GM18951 (cell line): ENCODE measurements at regions not wholly inside any gene's neighbourhood (a gene's known extent, or its start where the extent isn't known, plus 50 kb on each side); places are given as distances from the start of the nearest gene placed in this dataset.

Experiments
- POLR2A ChIP-seq: IDR thresholded peaks from 4 replicates; pipeline ENCODE4 v1.6.1; 2011; ENCODE audit warnings: mild to moderate bottlenecking; ENCODE audit not compliant: insufficient read length, insufficient read depth; ENCODE audit errors: extremely low read depth
- in situ Hi-C: fragments of 300-500 bp; cut with MboI; formaldehyde crosslinking; loops from one replicate; pipeline ENCODE4 v1.12.0; 2022; ENCODE audit warnings: low sequenced_read_pairs, mixed read lengths, inconsistent platforms; ENCODE audit not compliant: unreplicated experiment

GRCh38 chr6:139581485-139581865 is 207.0 kb upstream of the CITED2 start:
- in situ Hi-C loops: no loop called here
- TF ChIP-seq POLR2A: no peak

DNA sequence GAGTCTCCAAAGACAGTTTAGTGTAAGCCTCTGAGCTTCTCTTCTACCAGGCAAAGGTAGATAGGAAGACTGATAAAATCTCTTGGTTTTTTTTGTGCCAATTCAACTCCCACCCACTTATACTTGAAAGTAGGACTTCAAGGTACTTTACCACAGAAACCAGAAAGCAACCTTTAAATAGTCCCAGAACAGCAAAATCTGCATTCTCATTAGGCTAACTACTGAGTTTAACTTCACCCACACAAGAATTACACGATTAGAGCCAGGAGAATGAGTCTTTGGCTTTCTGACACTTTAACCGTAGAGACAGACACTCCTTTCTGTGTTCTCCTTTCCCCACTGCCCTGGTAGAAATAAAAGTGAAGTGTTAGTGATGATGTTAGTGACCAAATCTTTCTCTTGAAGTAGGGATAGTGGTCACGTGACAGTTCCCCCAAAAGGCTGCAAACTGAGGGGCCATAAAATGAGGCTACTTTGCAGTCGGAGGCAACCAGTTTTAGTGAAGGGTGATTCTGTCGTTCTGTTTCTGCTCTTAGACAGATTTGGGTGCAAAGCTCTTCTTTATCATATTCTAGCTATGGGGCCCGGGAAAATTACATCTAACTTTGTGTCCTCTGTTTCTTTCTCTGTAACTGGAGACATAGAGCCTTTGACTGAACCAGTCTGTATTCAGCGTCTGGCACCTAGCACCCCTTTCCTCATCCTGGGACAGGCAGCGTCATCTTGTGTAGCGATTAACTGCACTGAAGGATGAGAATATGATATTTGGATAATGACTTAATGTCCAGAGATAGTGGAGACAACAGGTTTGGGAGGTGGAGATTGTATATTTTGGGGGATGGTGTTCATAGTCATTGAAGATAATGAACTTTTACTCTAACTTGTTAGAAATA is 206.4 kb upstream of the CITED2 start:
- TF ChIP-seq POLR2A: no peak

GRCh38 chr6:139577763-139578604 is 203.5 kb upstream of the CITED2 start:
- in situ Hi-C loops: no loop called here
- no peak for TF ChIP-seq POLR2A

More for the DNA sequence above, 206.4 kb upstream of the CITED2 start:
- in situ Hi-C loops: no loop called here

- no peak for TF ChIP-seq POLR2A
- in situ Hi-C loops: no loop called here
Observed at GRCh38 chr6:139577124-139577762, 202.8 kb upstream of the CITED2 start.

DNA sequence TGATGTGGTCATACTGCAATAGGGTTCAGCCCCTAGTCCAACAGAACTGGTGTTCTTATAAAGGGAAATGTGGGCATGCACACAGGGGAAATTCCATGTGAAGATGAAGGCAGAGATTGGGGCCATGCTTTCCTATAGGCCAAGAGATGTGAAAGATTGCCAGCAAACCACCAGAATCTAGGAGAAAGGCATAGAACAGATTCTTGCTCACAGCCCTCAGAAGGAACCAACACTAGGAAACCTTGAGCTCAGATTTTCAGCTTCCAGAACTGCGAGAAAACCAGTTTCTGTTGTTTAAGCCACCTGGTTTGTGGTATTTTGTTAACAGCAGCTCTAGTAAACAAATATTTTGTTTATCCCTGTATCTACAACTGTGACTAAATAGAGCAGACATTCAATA is 197.6 kb upstream of the CITED2 start:
- in situ Hi-C loops: no loop called here
- TF ChIP-seq POLR2A: no peak

DNA sequence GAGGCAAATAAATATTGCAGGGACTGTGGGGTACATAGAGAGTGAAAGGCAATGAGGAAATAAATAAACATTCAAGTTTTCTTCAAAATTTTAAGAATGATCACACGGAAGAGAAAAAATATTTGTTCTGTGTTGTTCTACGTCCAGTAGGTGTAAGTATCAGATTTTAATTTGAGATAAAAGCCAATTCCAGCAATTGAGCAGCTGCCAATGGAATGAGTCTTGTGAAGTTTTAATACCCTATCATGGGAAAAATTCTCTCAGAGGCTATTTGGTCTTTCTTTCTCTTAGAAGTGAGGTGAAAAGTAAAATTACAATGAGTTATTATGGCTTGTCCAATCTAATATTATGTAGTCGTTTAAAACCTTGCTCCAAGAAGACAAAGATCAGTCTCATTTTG is 195.7 kb upstream of the CITED2 start:
- in situ Hi-C loops: no loop called here

GRCh38 chr6:139569566-139569965 is 195.1 kb upstream of the CITED2 start:
- in situ Hi-C loops: no loop called here

More for the DNA sequence above, 195.7 kb upstream of the CITED2 start:
- TF ChIP-seq POLR2A: no peak

GRCh38 chr6:139568956-139569538 is 194.6 kb upstream of the CITED2 start:
- in situ Hi-C loops: no loop called here
- no peak for TF ChIP-seq POLR2A

More at GRCh38 chr6:139569566-139569965, 195.1 kb upstream of the CITED2 start:
- no peak for TF ChIP-seq POLR2A

GRCh38 chr6:139568151-139568955 is 193.9 kb upstream of the CITED2 start:
- in situ Hi-C loops: no loop called here
- no peak for TF ChIP-seq POLR2A

GRCh38 chr6:139567095-139567494 is 192.6 kb upstream of the CITED2 start:
- no peak for TF ChIP-seq POLR2A
- in situ Hi-C loops: no loop called here

GRCh38 chr6:139565591-139565990 is 191.1 kb upstream of the CITED2 start:
- no peak for TF ChIP-seq POLR2A
- in situ Hi-C loops: no loop called here

- in situ Hi-C loops: no loop called here
- no peak for TF ChIP-seq POLR2A
Observed at GRCh38 chr6:139557547-139557946, 183.1 kb upstream of the CITED2 start.

GRCh38 chr6:139556532-139556931 is 182.1 kb upstream of the CITED2 start:
- TF ChIP-seq POLR2A: no peak
- in situ Hi-C loops: no loop called here
